GM18867 (cell line): ENCODE measurements at regions not wholly inside any gene's neighbourhood (a gene's known extent, or its start where the extent isn't known, plus 50 kb on each side); places are given as distances from the start of the nearest gene placed in this dataset.
"Not testable (repeated sequence)": the region's sequence is repeated elsewhere in the genome, so short reads cannot be mapped to it uniquely, and the experiment has no call there.

Experiments
- ATAC-seq: cut with Tn5 transposase; IDR thresholded peaks from one replicate; pipeline ENCODE4 v1.9.1; 2021; ENCODE audit warnings: mild to moderate bottlenecking, moderate library complexity; ENCODE audit not compliant: unreplicated experiment

DNA sequence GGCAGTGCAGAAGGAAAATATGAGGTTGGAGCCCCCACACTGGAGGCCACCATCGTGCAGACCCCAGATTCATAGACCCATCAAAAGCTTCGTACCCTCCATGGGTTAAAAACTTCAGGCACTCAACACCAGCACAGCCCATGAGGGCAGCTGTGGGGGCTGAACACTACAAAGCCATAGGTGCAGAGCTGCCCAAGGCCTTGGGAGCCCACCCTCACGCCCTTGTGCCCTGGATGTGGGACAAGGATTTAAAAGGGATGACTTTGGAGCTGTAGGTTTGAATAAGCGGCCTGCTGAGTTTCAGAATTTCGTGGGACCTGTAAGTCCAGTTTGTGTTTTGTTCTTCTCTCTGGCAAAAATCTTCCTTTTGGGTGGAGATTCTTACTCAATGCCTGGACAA lies 747.6 kb downstream of the SPATA31A6 start:
- ATAC-seq: not testable (repeated sequence)

DNA sequence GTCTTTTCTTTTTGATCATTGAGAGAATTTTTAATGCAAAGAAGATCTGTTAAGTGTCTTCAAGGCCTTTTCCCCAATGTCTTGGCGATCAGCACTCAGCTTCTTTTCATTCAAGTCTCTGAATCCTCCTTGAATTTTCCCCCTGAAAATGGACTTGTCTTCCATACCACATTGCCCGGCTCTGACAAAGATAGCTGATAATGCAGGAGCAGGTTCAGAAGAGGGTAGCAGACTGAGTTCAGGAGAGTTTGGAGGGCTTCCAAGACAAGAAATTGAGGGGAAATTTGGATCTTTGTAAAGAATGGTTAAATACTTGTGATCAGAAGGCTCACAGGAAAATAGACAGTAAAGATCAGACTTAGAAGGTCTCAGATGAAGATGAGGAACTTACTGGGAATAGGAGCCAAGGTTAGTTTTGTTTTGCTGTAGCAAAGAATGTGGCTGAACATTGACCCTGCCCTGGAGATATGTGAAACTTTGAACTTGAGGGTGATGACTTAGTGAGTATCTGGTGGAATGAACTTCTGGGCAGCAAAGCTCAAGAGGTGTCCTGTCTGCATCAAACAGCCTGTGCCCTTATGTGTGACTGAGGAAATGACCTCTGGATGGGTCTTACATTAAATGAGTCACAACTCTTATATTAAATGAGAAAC lies 754.2 kb downstream of the SPATA31A6 start:
- ATAC-seq: not testable (repeated sequence)

DNA sequence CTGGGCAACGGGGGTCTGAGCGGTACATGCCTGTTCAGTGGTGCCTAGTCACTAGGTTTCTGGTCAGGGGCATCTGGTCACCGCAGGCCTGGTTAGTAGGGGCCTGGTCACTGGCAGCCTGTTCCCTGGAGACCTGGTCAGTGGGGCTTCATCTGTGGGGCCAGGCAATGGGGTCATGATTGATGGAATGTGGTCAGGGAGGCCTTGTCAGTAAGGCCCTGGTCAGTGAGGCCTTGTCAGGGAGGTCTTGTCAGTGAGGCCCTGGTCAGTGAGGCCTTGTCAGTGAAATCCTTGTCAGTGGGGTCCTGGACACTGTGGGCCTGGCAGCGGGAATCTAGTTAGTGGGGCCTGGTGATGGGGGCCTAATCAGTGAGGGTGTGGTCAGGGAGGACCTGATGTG lies 763.6 kb downstream of the SPATA31A6 start:
- ATAC-seq: not testable (repeated sequence)

DNA sequence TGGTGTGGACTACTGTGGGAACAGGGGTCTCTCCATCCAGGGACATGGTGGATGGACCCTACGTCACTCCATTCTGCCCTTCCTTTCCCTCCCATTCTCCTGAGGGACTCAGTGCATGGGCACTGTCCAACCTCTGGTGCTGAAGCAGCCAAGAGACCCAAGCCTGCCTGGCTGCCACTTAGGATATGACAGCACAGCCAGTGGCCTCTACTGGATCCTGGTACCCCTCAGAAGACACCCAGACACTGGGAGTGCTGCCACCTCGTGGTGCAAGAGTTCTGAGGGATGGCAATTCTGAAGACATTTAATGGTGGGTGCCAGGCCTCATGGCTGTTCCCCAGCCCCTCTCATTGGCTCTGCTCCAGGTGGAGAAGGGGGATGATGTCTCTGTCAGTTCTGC lies 767.8 kb downstream of the SPATA31A6 start:
- peak; percentile 59 for ATAC-seq

DNA sequence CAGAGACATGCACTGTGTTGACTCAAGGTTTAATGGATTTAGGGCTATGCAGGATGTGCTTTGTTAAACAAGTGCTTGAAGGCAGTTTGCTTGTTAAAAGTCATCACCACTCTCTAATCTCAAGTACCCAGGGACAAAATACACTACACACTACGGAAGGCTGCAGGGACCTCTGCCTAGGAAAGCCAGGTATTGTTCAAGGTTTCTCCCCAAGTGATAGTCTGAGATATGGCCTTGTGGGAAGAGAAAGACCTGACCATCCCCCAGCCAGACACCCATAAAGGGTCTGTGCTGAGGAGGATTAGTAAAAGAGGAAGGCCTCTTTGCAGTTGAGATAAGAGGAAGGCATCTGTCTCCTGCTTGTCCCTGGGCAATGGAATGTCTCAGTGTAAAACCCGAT lies 781.7 kb downstream of the SPATA31A6 start:
- ATAC-seq: not testable (repeated sequence)

DNA sequence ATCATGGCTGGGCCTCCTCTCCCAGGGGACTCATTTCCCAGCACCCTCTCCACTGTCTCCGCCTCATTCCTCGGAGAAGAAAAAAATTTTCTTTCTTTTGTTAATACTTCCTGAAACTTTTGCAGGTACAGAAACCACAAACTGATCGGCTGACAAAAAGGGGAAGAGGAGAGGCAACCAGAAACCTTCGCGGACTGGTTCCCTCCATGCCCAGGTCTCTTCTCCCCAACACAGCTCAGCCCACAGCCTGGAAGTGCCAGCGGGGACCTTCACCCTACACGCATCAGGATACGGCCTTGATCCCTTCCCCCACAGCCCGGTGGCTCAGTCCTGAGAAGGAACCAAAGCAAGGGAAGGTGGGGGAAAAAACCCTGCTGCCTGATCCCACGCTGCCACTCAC lies 788.4 kb downstream of the SPATA31A6 start:
- not testable (repeated sequence) for ATAC-seq

DNA sequence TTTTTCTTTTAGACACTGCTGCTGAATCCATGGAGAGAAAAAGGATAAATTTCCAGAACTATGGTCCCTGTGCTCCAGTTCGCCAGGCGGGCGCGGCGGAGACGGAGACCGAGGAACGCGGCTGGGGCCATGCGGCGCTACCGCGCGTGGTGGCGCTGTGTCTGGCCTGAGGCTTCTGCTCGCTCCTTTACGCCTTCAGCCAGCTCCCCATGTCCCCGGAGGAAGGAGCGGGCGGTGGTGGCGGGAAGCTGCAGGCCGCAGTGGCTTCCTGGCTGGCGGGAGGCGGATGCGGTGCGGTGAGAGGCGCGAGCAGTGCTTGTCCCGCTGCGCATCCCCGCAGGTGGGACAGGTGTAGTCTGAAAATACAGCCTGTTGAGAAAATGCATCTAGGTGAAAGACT lies 791.3 kb downstream of the SPATA31A6 start:
- not testable (repeated sequence) for ATAC-seq

DNA sequence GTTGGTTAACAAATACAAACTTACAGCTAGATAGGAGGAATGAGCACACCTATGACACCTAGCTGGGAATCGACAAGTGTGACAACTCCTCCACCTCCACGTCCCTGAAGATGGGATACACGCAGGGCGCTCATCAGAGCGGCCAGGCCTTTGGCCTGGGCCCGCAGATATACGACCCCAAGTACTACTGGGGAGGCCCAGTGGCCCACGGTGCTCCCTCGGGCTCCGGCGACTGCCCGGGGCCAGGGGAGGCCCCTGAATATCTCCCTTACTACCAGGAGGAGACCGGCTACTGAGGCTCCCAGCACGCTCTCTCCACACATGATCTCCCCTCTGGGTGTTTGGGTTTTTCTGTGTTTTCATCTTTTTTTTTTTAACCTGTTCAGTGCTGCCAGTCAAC lies 801.3 kb downstream of the SPATA31A6 start:
- ATAC-seq: not testable (repeated sequence)
